ENCODE measurements at regions not wholly inside any gene's neighbourhood (a gene's known extent, or its start where the extent isn't known, plus 50 kb on each side); places are given as distances from the start of the nearest gene placed in this dataset.

DNA sequence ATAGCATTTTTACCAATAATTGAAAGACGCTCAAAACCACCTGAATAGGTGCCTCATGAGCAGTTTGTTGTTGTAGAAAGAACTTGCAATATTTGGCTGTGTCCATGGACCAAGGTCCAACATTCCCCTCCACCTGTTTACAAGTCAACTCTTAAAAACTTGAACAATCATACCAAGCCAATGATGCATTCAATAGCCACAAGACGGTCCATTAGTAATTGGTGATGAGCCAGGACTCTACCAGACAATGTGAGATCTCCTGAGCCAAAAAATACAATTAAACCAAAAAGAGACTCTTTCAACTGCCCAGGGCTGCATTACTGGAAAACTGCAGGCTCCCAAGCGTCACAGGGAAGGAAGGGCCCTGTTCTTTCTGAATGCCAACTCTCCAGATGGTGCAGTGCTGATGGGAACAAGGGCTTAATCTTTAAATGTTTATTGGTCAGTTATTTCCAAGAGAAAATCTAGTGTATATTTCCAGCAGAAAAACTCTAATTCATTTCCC, 118.8 kb upstream of the EPB41L3 start:
- TF ChIP-seq CTCF (conservative IDR thresholded peaks at IDR 0.05): no peak
- Mint-ChIP-seq H3K4me1 (ENCODE audit: unreplicated experiment) (no peaks in the 10 kb centered on the region), H3K4me3 (no peak overlapping the region), H3K36me3 (no peaks in the 10 kb centered on the region), H3K27me3 (peaks cover 6% of the 10 kb centered on the region), H3K9me3 (peaks cover 3% of the 10 kb centered on the region), H3K27ac (no peak overlapping the region)
- DNase-seq (ENCODE audit: extremely low spot score, unreplicated experiment): no peak

DNA sequence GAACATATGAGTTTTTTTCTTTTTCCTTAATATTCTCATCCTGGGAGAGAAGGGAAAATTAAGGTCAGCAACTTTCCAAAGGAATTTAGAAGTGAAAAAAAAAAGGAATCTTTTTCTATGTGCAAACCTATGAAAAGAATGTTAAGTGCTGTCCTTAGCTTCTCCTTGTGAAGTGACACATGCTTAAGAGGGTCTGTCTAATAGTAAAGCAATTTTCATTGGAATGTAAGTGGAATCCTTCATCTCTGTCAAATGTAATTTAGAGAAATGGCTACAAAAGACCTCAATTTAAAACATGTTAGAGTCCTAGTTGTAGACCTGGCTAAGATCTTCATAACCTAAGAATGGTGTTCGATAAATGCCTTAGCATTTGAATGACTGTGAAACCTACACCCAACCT, 117.4 kb upstream of the EPB41L3 start:
- Mint-ChIP-seq H3K9me3 (peaks cover 3% of the 10 kb centered on the region), H3K27ac (no peak overlapping the region), H3K4me3 (no peak overlapping the region), H3K27me3 (peaks cover 6% of the 10 kb centered on the region), H3K4me1 (ENCODE audit: unreplicated experiment) (no peaks in the 10 kb centered on the region), H3K36me3 (no peaks in the 10 kb centered on the region)
- TF ChIP-seq CTCF (conservative IDR thresholded peaks at IDR 0.05): no peak
- no peak for DNase-seq (ENCODE audit: extremely low spot score, unreplicated experiment)

- Mint-ChIP-seq H3K9me3 (peaks cover 5% of the 10 kb centered on the region), H3K4me3 (no peak overlapping the region), H3K27me3 (no peaks in the 10 kb centered on the region), H3K27ac (no peak overlapping the region), H3K4me1 (ENCODE audit: unreplicated experiment) (no peaks in the 10 kb centered on the region), H3K36me3 (no peaks in the 10 kb centered on the region)
- TF ChIP-seq CTCF (conservative IDR thresholded peaks at IDR 0.05): no peak
- no peak for DNase-seq (ENCODE audit: extremely low spot score, unreplicated experiment)
These were observed 110.0 kb upstream of the EPB41L3 start for GRCh38 chr18:5653802-5654201.

GRCh38 chr18:5651736-5652135, 107.9 kb upstream of the EPB41L3 start:
- no peak overlapping the region for H3K27ac Mint-ChIP-seq
- DNase-seq (ENCODE audit: extremely low spot score, unreplicated experiment): no peak
- TF ChIP-seq CTCF (conservative IDR thresholded peaks at IDR 0.05): no peak
- no peaks in the 10 kb centered on the region for H3K27me3 Mint-ChIP-seq
- no peaks in the 10 kb centered on the region for H3K36me3 Mint-ChIP-seq
- peaks cover 11% of the 10 kb centered on the region for H3K9me3 Mint-ChIP-seq
- H3K4me3 Mint-ChIP-seq: no peak overlapping the region
- no peaks in the 10 kb centered on the region for H3K4me1 Mint-ChIP-seq (ENCODE audit: unreplicated experiment)

DNA sequence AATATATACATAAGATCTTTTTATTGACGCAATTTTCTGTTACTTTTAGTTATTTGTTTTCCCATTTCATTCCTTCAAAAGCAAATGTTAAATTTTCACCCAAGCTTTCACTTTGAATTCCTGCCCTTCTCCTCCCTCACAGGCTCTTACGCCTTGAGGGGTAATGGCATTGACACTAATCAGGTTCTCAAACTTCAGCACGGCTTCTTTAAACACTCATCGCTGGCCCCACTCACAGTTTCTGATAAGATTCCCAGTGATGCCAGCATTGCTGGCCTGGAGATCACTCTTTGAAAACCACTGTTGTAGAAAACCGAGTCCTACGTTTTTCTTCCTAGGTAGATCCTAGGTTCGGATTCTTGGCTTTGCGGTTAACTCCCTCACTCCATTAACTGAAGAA, 105.6 kb upstream of the EPB41L3 start:
- Mint-ChIP-seq H3K27ac (no peak overlapping the region), H3K4me3 (no peak overlapping the region), H3K36me3 (no peaks in the 10 kb centered on the region), H3K4me1 (ENCODE audit: unreplicated experiment) (no peaks in the 10 kb centered on the region), H3K27me3 (peaks cover 5% of the 10 kb centered on the region), H3K9me3 (peaks cover 11% of the 10 kb centered on the region)
- no peak for TF ChIP-seq CTCF (conservative IDR thresholded peaks at IDR 0.05)
- no peak for DNase-seq (ENCODE audit: extremely low spot score, unreplicated experiment)

GRCh38 chr18:5646739-5647138, 102.9 kb upstream of the EPB41L3 start:
- no peak for TF ChIP-seq CTCF (conservative IDR thresholded peaks at IDR 0.05)
- Mint-ChIP-seq H3K4me3 (no peak overlapping the region), H3K27ac (no peak overlapping the region), H3K36me3 (no peaks in the 10 kb centered on the region), H3K9me3 (peaks cover 11% of the 10 kb centered on the region), H3K27me3 (peaks cover 5% of the 10 kb centered on the region), H3K4me1 (ENCODE audit: unreplicated experiment) (no peaks in the 10 kb centered on the region)
- DNase-seq (ENCODE audit: extremely low spot score, unreplicated experiment): no peak
